Liver (tissue), 8 donors: ENCODE measurements at regions not wholly inside any gene's neighbourhood (a gene's known extent, or its start where the extent isn't known, plus 50 kb on each side); places are given as distances from the start of the nearest gene placed in this dataset.

ENCODE experiments used
- DNase-seq: peaks from one replicate; pipeline ENCODE4 v3.0.0-alpha.2; 2017; ENCODE audit warnings: low spot score
- H3K27ac ChIP-seq, 2 donors: one replicate each; pipeline ENCODE4 v1.7.0; 2013; ENCODE audit warnings: inconsistent platforms in 2 of 2, low read length in 2 of 2, control low read depth in 1 of 2, low read depth in 1 of 2, mild to moderate bottlenecking in 1 of 2
- H3K27me3 ChIP-seq, 4 donors: one replicate each; pipeline versions ENCODE4 v1.6.1 to v1.7.0; 2013; ENCODE audit warnings: low read length in 3 of 4, inconsistent platforms in 1 of 4, mild to moderate bottlenecking in 1 of 4, moderate library complexity in 1 of 4; ENCODE audit not compliant: control insufficient read depth in 4 of 4, insufficient read depth in 4 of 4
- H3K36me3 ChIP-seq, 4 donors: one replicate each; pipeline versions ENCODE4 v1.6.1 to v1.7.0; 2013; ENCODE audit warnings: low read length in 3 of 4, mild to moderate bottlenecking in 3 of 4, low read depth in 1 of 4, moderate library complexity in 1 of 4; ENCODE audit not compliant: control insufficient read depth in 4 of 4, insufficient read depth in 3 of 4
- H3K4me1 ChIP-seq, 4 donors: one replicate each; pipeline versions ENCODE4 v1.6.1 to v1.7.0; 2013; ENCODE audit warnings: low read length in 3 of 4, mild to moderate bottlenecking in 3 of 4, moderate library complexity in 1 of 4; ENCODE audit not compliant: control insufficient read depth in 4 of 4, insufficient read depth in 4 of 4
- H3K4me3 ChIP-seq, 3 donors: one replicate each; pipeline versions ENCODE4 v1.6.1 to v1.7.0; 2013; ENCODE audit warnings: low read length in 3 of 3, control low read depth in 1 of 3, low read depth in 1 of 3, mild to moderate bottlenecking in 1 of 3
- H3K9ac ChIP-seq, 2 donors: one replicate each; pipeline ENCODE4 v1.7.0; 2013; ENCODE audit warnings: low read length in 2 of 2, mild to moderate bottlenecking in 2 of 2, moderate library complexity in 2 of 2, control low read depth in 1 of 2, low read depth in 1 of 2
- H3K9me3 ChIP-seq, 4 donors: one replicate each; pipeline versions ENCODE4 v1.6.1 to v1.7.0; 2013; ENCODE audit warnings: low read length in 3 of 4; ENCODE audit not compliant: control insufficient read depth in 4 of 4
- ATF3 ChIP-seq: IDR thresholded peaks from 2 replicates; pipeline ENCODE4 v1.6.1; 2016; ENCODE audit warnings: antibody characterized with exemption
- CTCF ChIP-seq: fragments of 150-350 bp; IDR thresholded peaks from 2 replicates; pipeline ENCODE4 v1.5.1; 2017; ENCODE audit warnings: improper control_type of control experiment, low read depth, low read length; ENCODE audit not compliant: missing input control
- EGR1 ChIP-seq, 2 donors: IDR thresholded peaks; 2 replicates each; pipeline ENCODE4 v1.6.1; 2016 to 2018; ENCODE audit warnings: antibody characterized with exemption in 2 of 2, low read depth in 2 of 2
- FOXA1 ChIP-seq: IDR thresholded peaks from 2 replicates; pipeline ENCODE4 v1.6.1; 2016; ENCODE audit warnings: antibody characterized with exemption
- FOXA2 ChIP-seq: IDR thresholded peaks from 2 replicates; pipeline ENCODE4 v1.6.1; 2016; ENCODE audit warnings: antibody characterized with exemption
- GABPA ChIP-seq, 2 donors: IDR thresholded peaks in 1 of 2; conservative IDR thresholded peaks in 1 of 2; 2 replicates each; pipeline ENCODE4 v1.6.1; 2016; ENCODE audit warnings: antibody characterized with exemption in 2 of 2, mild to moderate bottlenecking in 1 of 2, moderate library complexity in 1 of 2
- HNF4A ChIP-seq, 2 donors: conservative IDR thresholded peaks; 2 replicates each; pipeline ENCODE4 v1.6.1; 2016; ENCODE audit warnings: antibody characterized with exemption in 2 of 2, mild to moderate bottlenecking in 2 of 2
- HNF4G ChIP-seq: IDR thresholded peaks from 2 replicates; pipeline ENCODE4 v1.6.1; 2016; ENCODE audit warnings: antibody characterized with exemption
- JUND ChIP-seq, 2 donors: IDR thresholded peaks; 2 replicates each; pipeline ENCODE4 v1.6.1; 2016; ENCODE audit warnings: antibody characterized with exemption in 2 of 2
- NR2F2 ChIP-seq: IDR thresholded peaks from 2 replicates; pipeline ENCODE4 v1.6.1; 2016; ENCODE audit warnings: antibody characterized with exemption
- RAD21 ChIP-seq, 2 donors: IDR thresholded peaks; 2 replicates each; pipeline ENCODE4 v1.6.1; 2016; ENCODE audit warnings: antibody characterized with exemption in 2 of 2, mild to moderate bottlenecking in 2 of 2
- REST ChIP-seq: IDR thresholded peaks from 2 replicates; pipeline ENCODE4 v1.6.1; 2016; ENCODE audit warnings: antibody characterized with exemption, mild to moderate bottlenecking
- SP1 ChIP-seq: IDR thresholded peaks from 2 replicates; pipeline ENCODE4 v1.6.1; 2018; ENCODE audit warnings: antibody characterized with exemption, mild to moderate bottlenecking
- TAF1 ChIP-seq: conservative IDR thresholded peaks from 2 replicates; pipeline ENCODE4 v1.6.1; 2016; ENCODE audit warnings: antibody characterized with exemption, mild to moderate bottlenecking
- YY1 ChIP-seq: IDR thresholded peaks from 2 replicates; pipeline ENCODE4 v1.6.1; 2016; ENCODE audit warnings: antibody characterized with exemption, mild to moderate bottlenecking
- ZBTB33 ChIP-seq: IDR thresholded peaks from 2 replicates; pipeline ENCODE4 v1.6.1; 2016; ENCODE audit warnings: antibody characterized with exemption
- WGBS: extraction: QIAGEN DNeasy Blood & Tissue Kit; methylation state at CpG from one replicate; pipeline ENCODE4 v1.1.7; 2013; 5-methylcytosine and 5-hydroxymethylcytosine counted together
- TF ChIP-seq, protein P1 (sequence below): IDR thresholded peaks from 2 replicates; pipeline ENCODE4 v1.6.1; 2016; ENCODE audit warnings: antibody characterized with exemption
- donor health status: healthy.
- donor health status: healthy.
- donor health status: healthy.
- donor health status: healthy.
- donor health status: healthy.

DNA sequence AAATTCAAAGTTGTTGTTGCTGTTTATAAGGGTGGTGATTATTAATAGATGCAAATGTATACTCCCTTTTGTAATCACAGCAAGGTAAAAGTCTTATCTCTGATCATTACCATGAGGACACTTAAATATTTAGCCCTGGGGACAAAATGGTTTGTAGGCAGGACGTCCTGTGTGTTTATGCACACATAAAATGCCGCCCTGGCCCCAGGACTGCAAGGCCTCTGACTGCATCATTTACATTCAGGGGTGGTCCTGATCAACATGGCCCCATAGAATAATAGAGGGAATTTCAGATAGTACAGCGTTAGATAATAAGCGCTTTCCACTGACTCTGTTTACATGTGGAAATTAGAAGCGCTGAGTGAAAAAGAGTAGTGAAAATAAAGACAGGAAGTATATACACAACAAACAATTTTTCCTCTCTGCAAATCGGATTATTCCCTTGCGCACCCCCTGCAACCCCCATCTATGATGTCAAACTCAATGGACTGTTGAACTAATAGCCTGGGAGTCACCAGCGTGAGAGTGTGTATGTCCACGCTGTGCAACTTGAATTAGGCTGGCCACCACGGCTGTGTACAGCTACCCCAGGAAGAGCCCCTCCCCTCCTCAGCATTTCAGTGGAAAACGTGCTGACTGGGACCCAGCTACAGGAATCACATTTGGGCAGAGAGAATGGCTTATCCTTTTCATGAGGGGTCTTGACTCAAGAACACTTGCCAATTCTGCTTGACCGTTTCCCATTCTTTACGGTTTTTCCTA lies 291.5 kb downstream of the SOX11 start:
- no peak overlapping the region for H3K9ac ChIP-seq
- no peak overlapping the region for H3K27ac ChIP-seq
- H3K9me3 ChIP-seq, result peaks cover 0 to 2% (median 0%) of the 10 kb centered on the region in 4 donors
- no peak for DNase-seq
- no peaks in the 10 kb centered on the region for H3K36me3 ChIP-seq
- 75% methylated on average over 13 of the region's 13 CpGs for WGBS
- H3K27me3 ChIP-seq, result peaks cover 0 to 2% (median 0%) of the 10 kb centered on the region in 4 donors
- H3K4me3 ChIP-seq, result no peak overlapping the region
- no peaks in the 10 kb centered on the region for H3K4me1 ChIP-seq
- TF ChIP-seq SP1, result no peak
- TF ChIP-seq HNF4G, result no peak
- no peak for TF ChIP-seq CTCF

DNA sequence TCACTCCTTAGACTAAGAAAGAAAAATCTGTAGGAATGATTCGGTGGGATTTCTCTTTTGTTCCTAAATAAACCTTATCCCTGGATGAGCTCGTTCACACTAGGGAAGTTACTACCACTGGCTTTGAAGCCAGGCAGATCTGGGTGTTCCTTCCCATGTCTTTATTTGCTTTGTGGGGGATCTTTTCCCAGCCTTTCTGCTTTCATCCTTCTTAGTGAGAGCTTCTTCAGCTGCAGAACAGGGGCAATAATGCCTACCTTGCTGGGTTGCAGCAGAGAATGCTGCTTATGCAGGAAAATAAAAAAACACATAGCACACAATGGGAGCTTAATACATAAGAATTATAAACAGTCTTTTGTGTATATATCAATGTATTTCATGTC lies 292.1 kb downstream of the SOX11 start:
- Histone ChIP-seq H3K4me3 (no peak overlapping the region), H3K36me3 (no peaks in the 10 kb centered on the region), H3K27me3 (peaks cover 0 to 2% (median 0%) of the 10 kb centered on the region in 4 donors), H3K9me3 (peaks cover 0 to 2% (median 0%) of the 10 kb centered on the region in 4 donors), H3K27ac (no peak overlapping the region), H3K9ac (no peak overlapping the region), H3K4me1 (no peaks in the 10 kb centered on the region)
- DNase-seq, result no peak
- TF ChIP-seq FOXA2 (no peak), YY1 (no peak), SP1 (no peak), CTCF (no peak), NR2F2 (no peak), HNF4G (no peak), REST (no peak), TAF1 (no peak), RAD21 (IDR thresholded peaks at IDR 0.05) (no peak), JUND (IDR thresholded peaks at IDR 0.05) (no peak), HNF4A (conservative IDR thresholded peaks at IDR 0.05) (no peak), EGR1 (IDR thresholded peaks at IDR 0.05; ENCODE audit: low read depth in 2 of 2) (no peak), FOXA1 (no peak), ATF3 (no peak), GABPA (IDR thresholded peaks at IDR 0.05 in 1 of 2, conservative IDR thresholded peaks at IDR 0.05 in 1 of 2) (no peak), ZBTB33 (no peak)
- TF ChIP-seq, protein P1, sequence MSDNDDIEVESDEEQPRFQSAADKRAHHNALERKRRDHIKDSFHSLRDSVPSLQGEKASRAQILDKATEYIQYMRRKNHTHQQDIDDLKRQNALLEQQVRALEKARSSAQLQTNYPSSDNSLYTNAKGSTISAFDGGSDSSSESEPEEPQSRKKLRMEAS, result no peak
- WGBS, result 49% methylated on average over 2 of the region's 2 CpGs
